Loucy (cell line): ENCODE measurements at regions not wholly inside any gene's neighbourhood (a gene's known extent, or its start where the extent isn't known, plus 50 kb on each side); places are given as distances from the start of the nearest gene placed in this dataset.

Experiments
- H2AFZ ChIP-seq: fragments of 200-600 bp; sonication (generic); 2 replicates; pipeline ENCODE4 v1.6.0; 2016; ENCODE audit warnings: antibody characterized with exemption, mild to moderate bottlenecking, low read length, moderate library complexity
- H3F3A ChIP-seq: fragments of 200-600 bp; 2 replicates; pipeline ENCODE4 v1.6.0; 2016; ENCODE audit warnings: antibody characterized with exemption, low read depth, mild to moderate bottlenecking
- H3K27me3 ChIP-seq: fragments of 200-600 bp; sonication (generic); 2 replicates; pipeline ENCODE4 v1.6.1; 2014; ENCODE audit warnings: low read length, mild to moderate bottlenecking; ENCODE audit not compliant: insufficient read depth, poor library complexity, severe bottlenecking
- H3K36me3 ChIP-seq: fragments of 200-600 bp; sonication (generic); 2 replicates; pipeline ENCODE4 v1.6.1; 2016; ENCODE audit warnings: low read length; ENCODE audit not compliant: insufficient read depth
- H3K4me1 ChIP-seq: fragments of 200-600 bp; sonication (generic); 2 replicates; pipeline ENCODE4 v1.5.1; 2014; ENCODE audit warnings: low read length, mild to moderate bottlenecking; ENCODE audit not compliant: insufficient read depth, poor library complexity, severe bottlenecking
- H3K4me2 ChIP-seq: fragments of 200-600 bp; sonication (generic); 2 replicates; pipeline ENCODE4 v1.6.0; 2014; ENCODE audit warnings: antibody characterized with exemption, low read length, low read depth, mild to moderate bottlenecking; ENCODE audit not compliant: poor library complexity, severe bottlenecking
- H3K4me3 ChIP-seq: fragments of 200-600 bp; sonication (generic); 2 replicates; pipeline ENCODE4 v1.5.1; 2014; ENCODE audit warnings: low read length, mild to moderate bottlenecking, mixed read lengths; ENCODE audit not compliant: poor library complexity, severe bottlenecking
- H3K79me2 ChIP-seq: fragments of 200-600 bp; sonication (generic); 2 replicates; pipeline ENCODE4 v1.6.1; 2014; ENCODE audit warnings: low read length; ENCODE audit not compliant: insufficient read depth
- H3K9ac ChIP-seq: fragments of 200-600 bp; sonication (generic); 2 replicates; pipeline ENCODE4 v1.6.0; 2014; ENCODE audit warnings: mild to moderate bottlenecking, low read depth, low read length, moderate library complexity; ENCODE audit not compliant: poor library complexity, severe bottlenecking
- H3K9me2 ChIP-seq: fragments of 200-600 bp; sonication (generic); replicated peaks from 2 replicates; pipeline ENCODE4 v1.6.1; 2016; ENCODE audit warnings: low read depth, low read length, mixed read lengths
- H3K9me3 ChIP-seq: fragments of 200-600 bp; sonication (generic); 2 replicates; pipeline ENCODE4 v1.6.1; 2014; ENCODE audit warnings: mild to moderate bottlenecking, antibody characterized with exemption, low read length, low read depth; ENCODE audit not compliant: insufficient read depth
- H4K20me1 ChIP-seq: fragments of 200-600 bp; sonication (generic); 2 replicates; pipeline ENCODE4 v1.6.0; 2014; ENCODE audit warnings: antibody characterized with exemption, low read length, mild to moderate bottlenecking; ENCODE audit not compliant: insufficient read depth, poor library complexity, severe bottlenecking
- CTCF ChIP-seq: fragments of 200-600 bp; sonication (generic); conservative IDR thresholded peaks from 2 replicates; pipeline ENCODE4 v1.5.1; 2014; ENCODE audit warnings: mild to moderate bottlenecking, antibody characterized with exemption, low read length
- EZH2phosphoT487 ChIP-seq: fragments of 200-600 bp; IDR thresholded peaks from 2 replicates; pipeline ENCODE4 v1.6.1; 2018; ENCODE audit warnings: antibody characterized with exemption, mild to moderate bottlenecking, moderate library complexity, borderline replicate concordance

DNA sequence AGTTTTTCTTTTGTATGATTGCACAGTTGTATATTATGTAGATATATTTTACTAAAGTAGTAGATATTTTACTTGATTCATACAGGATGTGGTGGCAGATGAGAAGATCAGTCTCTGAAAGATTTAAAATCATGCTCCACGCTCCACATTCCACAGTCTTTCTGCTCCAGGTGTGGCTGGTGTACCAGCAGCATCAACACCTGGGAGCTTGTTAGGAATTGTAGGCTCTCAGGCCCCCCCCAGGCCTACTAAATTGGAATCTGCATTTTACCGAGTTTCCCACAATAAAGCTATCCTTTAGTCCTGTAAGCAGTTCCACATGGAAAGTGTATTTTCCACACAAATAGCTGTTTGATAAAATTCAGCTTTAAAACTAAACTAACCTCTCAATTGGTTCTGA, 537.4 kb downstream of the BCKDHB start:
- no peaks in the 10 kb centered on the region for H3K27me3 ChIP-seq
- H3F3A ChIP-seq = no peaks in the 10 kb centered on the region
- no peak overlapping the region for H3K4me3 ChIP-seq
- H2AFZ ChIP-seq = no peak overlapping the region
- no peaks in the 10 kb centered on the region for H3K9me3 ChIP-seq
- TF ChIP-seq EZH2phosphoT487 (no peak), CTCF (no peak)
- H3K9me2 ChIP-seq = no peaks in the 10 kb centered on the region
- H3K4me2 ChIP-seq = no peak overlapping the region
- H3K79me2 ChIP-seq = no peaks in the 10 kb centered on the region
- H4K20me1 ChIP-seq = no peaks in the 10 kb centered on the region
- H3K9ac ChIP-seq = no peak overlapping the region
- no peaks in the 10 kb centered on the region for H3K36me3 ChIP-seq
- no peaks in the 10 kb centered on the region for H3K4me1 ChIP-seq

- no peak overlapping the region for H2AFZ ChIP-seq
- no peaks in the 10 kb centered on the region for H3K27me3 ChIP-seq
- H3K9ac ChIP-seq = no peak overlapping the region
- no peaks in the 10 kb centered on the region for H3K9me2 ChIP-seq
- no peaks in the 10 kb centered on the region for H4K20me1 ChIP-seq
- no peak overlapping the region for H3K4me2 ChIP-seq
- H3K36me3 ChIP-seq = no peaks in the 10 kb centered on the region
- peaks cover 5% of the 10 kb centered on the region for H3K4me1 ChIP-seq
- no peak overlapping the region for H3K4me3 ChIP-seq
- no peak for TF ChIP-seq CTCF
- TF ChIP-seq EZH2phosphoT487 = no peak
- H3K9me3 ChIP-seq = no peaks in the 10 kb centered on the region
- H3F3A ChIP-seq = no peaks in the 10 kb centered on the region
- H3K79me2 ChIP-seq = no peaks in the 10 kb centered on the region
Observed at GRCh38 chr6:80642452-80642851, 536.0 kb downstream of the BCKDHB start.

- Histone ChIP-seq H2AFZ (no peak overlapping the region), H3K79me2 (no peaks in the 10 kb centered on the region), H3K9ac (no peak overlapping the region), H3K9me2 (no peaks in the 10 kb centered on the region), H4K20me1 (no peaks in the 10 kb centered on the region), H3K9me3 (no peaks in the 10 kb centered on the region), H3F3A (no peaks in the 10 kb centered on the region), H3K4me2 (no peak overlapping the region), H3K27me3 (no peaks in the 10 kb centered on the region), H3K4me3 (no peak overlapping the region), H3K4me1 (peaks cover 5% of the 10 kb centered on the region), H3K36me3 (no peaks in the 10 kb centered on the region)
- TF ChIP-seq CTCF (no peak), EZH2phosphoT487 (no peak)
Observed at GRCh38 chr6:80641591-80641990, 535.1 kb downstream of the BCKDHB start.
